GM23338 (cell line): ENCODE measurements at regions not wholly inside any gene's neighbourhood (a gene's known extent, or its start where the extent isn't known, plus 50 kb on each side); places are given as distances from the start of the nearest gene placed in this dataset.

Experiments
- EZH2 ChIP-seq: fragments of 200-600 bp; sonication (generic); IDR thresholded peaks from one replicate; pipeline ENCODE4 v1.8.0; 2017; ENCODE audit warnings: antibody characterized with exemption, mild to moderate bottlenecking, low read depth; ENCODE audit not compliant: unreplicated experiment
- POLR2AphosphoS5 ChIP-seq: IDR thresholded peaks from 2 replicates; pipeline ENCODE4 v1.6.1; 2016; ENCODE audit warnings: antibody characterized with exemption, low read depth

GRCh38 chr2:7681881-7682461, 764.8 kb downstream of the RNF144A start:
- no peak for TF ChIP-seq EZH2
- no peak for TF ChIP-seq POLR2AphosphoS5
